ENCODE measurements at regions not wholly inside any gene's neighbourhood (a gene's known extent, or its start where the extent isn't known, plus 50 kb on each side); places are given as distances from the start of the nearest gene placed in this dataset.

- Histone ChIP-seq H4K20me1 (ENCODE audit: low read length) (no peaks in the 10 kb centered on the region), H3K27me3 (ENCODE audit: low read length) (no peaks in the 10 kb centered on the region)
- ATAC-seq: no peak
These were observed 304.9 kb upstream of the ZMIZ1 start for GRCh38 chr10:78763651-78764395.

GRCh38 chr10:78764436-78764835, 304.3 kb upstream of the ZMIZ1 start:
- intact Hi-C loops (cut with micrococcal nuclease): no loop called here
- DNase-seq: no peak
- no peak overlapping the region for H3K9ac ChIP-seq (ENCODE audit: low read length)
- no peaks in the 10 kb centered on the region for H3K4me1 ChIP-seq (ENCODE audit: insufficient read depth, low read length)
- BruUV-seq (replicated peaks): no TSS peak
- TF ChIP-seq EZH2phosphoT487 (IDR thresholded peaks at IDR 0.05; ENCODE audit: borderline replicate concordance, low read length) (no peak), CTCF (conservative IDR thresholded peaks at IDR 0.05; ENCODE audit: low read depth, low read length) (no peak), EZH2 (IDR thresholded peaks at IDR 0.05; ENCODE audit: low read length, unreplicated experiment) (no peak)
- no peaks in the 10 kb centered on the region for H3K9me3 ChIP-seq (ENCODE audit: low read length)
- no peaks in the 10 kb centered on the region for H3K9me2 ChIP-seq (replicated peaks; ENCODE audit: low read length)
- no peaks in the 10 kb centered on the region for H3K27me3 ChIP-seq (ENCODE audit: low read length)
- H4K20me1 ChIP-seq (ENCODE audit: low read length): no peaks in the 10 kb centered on the region
- H3K4me2 ChIP-seq (ENCODE audit: low read length): no peak overlapping the region
- no peaks in the 10 kb centered on the region for H3K79me2 ChIP-seq (ENCODE audit: low read length)
- no peak overlapping the region for H2AFZ ChIP-seq (ENCODE audit: low read length)
- POLR2A ChIA-PET (ENCODE audit: unreplicated experiment): no interaction called here
- no peak overlapping the region for H3K4me3 ChIP-seq (ENCODE audit: low read length)
- no peaks in the 10 kb centered on the region for H3F3A ChIP-seq (ENCODE audit: low read length, unreplicated experiment)
- no peaks in the 10 kb centered on the region for H3K36me3 ChIP-seq (ENCODE audit: low read depth, low read length)
- CTCF ChIA-PET: no interaction called here
- H3K27ac ChIP-seq (ENCODE audit: low read length): no peak overlapping the region
- ATAC-seq: no peak

More at GRCh38 chr10:78763651-78764395, 304.9 kb upstream of the ZMIZ1 start:
- H3K36me3 ChIP-seq (ENCODE audit: low read depth, low read length): no peaks in the 10 kb centered on the region
- no peak overlapping the region for H2AFZ ChIP-seq (ENCODE audit: low read length)
- no peaks in the 10 kb centered on the region for H3K4me1 ChIP-seq (ENCODE audit: insufficient read depth, low read length)
- H3K9ac ChIP-seq (ENCODE audit: low read length): no peak overlapping the region
- TF ChIP-seq EZH2 (IDR thresholded peaks at IDR 0.05; ENCODE audit: low read length, unreplicated experiment) (no peak), CTCF (conservative IDR thresholded peaks at IDR 0.05; ENCODE audit: low read depth, low read length) (no peak), EZH2phosphoT487 (IDR thresholded peaks at IDR 0.05; ENCODE audit: borderline replicate concordance, low read length) (no peak)
- no peak overlapping the region for H3K4me3 ChIP-seq (ENCODE audit: low read length)
- ChIA-PET POLR2A (ENCODE audit: unreplicated experiment) (no interaction called here), CTCF (no interaction called here)
- H3K79me2 ChIP-seq (ENCODE audit: low read length): no peaks in the 10 kb centered on the region
- no peaks in the 10 kb centered on the region for H3K9me3 ChIP-seq (ENCODE audit: low read length)
- no TSS peak for BruUV-seq (replicated peaks)
- no peak for DNase-seq
- no peaks in the 10 kb centered on the region for H3K9me2 ChIP-seq (replicated peaks; ENCODE audit: low read length)
- intact Hi-C loops (cut with micrococcal nuclease): no loop called here
- no peaks in the 10 kb centered on the region for H3F3A ChIP-seq (ENCODE audit: low read length, unreplicated experiment)
- H3K4me2 ChIP-seq (ENCODE audit: low read length): no peak overlapping the region
- no peak overlapping the region for H3K27ac ChIP-seq (ENCODE audit: low read length)

GRCh38 chr10:78764846-78765430, 303.8 kb upstream of the ZMIZ1 start:
- DNase-seq (no peak), ATAC-seq (no peak)
- Histone ChIP-seq H3K27ac (ENCODE audit: low read length) (no peak overlapping the region), H3K36me3 (ENCODE audit: low read depth, low read length) (no peaks in the 10 kb centered on the region), H3K9ac (ENCODE audit: low read length) (no peak overlapping the region), H3K27me3 (ENCODE audit: low read length) (no peaks in the 10 kb centered on the region), H3F3A (ENCODE audit: low read length, unreplicated experiment) (no peaks in the 10 kb centered on the region), H3K4me3 (ENCODE audit: low read length) (no peak overlapping the region), H3K79me2 (ENCODE audit: low read length) (no peaks in the 10 kb centered on the region), H4K20me1 (ENCODE audit: low read length) (no peaks in the 10 kb centered on the region), H3K9me2 (replicated peaks; ENCODE audit: low read length) (no peaks in the 10 kb centered on the region), H2AFZ (ENCODE audit: low read length) (no peak overlapping the region), H3K4me2 (ENCODE audit: low read length) (no peak overlapping the region), H3K4me1 (ENCODE audit: insufficient read depth, low read length) (no peaks in the 10 kb centered on the region), H3K9me3 (ENCODE audit: low read length) (no peaks in the 10 kb centered on the region)
- TF ChIP-seq EZH2phosphoT487 (IDR thresholded peaks at IDR 0.05; ENCODE audit: borderline replicate concordance, low read length) (no peak), EZH2 (IDR thresholded peaks at IDR 0.05; ENCODE audit: low read length, unreplicated experiment) (no peak), CTCF (conservative IDR thresholded peaks at IDR 0.05; ENCODE audit: low read depth, low read length) (no peak)
- intact Hi-C loops (cut with micrococcal nuclease): no loop called here
- BruUV-seq (replicated peaks): no TSS peak
- ChIA-PET CTCF (no interaction called here), POLR2A (ENCODE audit: unreplicated experiment) (no interaction called here)

All from PC-3 (cell line).